HepG2 (cell line): ENCODE measurements at regions not wholly inside any gene's neighbourhood (a gene's known extent, or its start where the extent isn't known, plus 50 kb on each side); places are given as distances from the start of the nearest gene placed in this dataset.

ENCODE experiments used
- FIP1L1 ChIP-seq: fragments of 200-400 bp; formaldehyde crosslinking; IDR thresholded peaks from 2 replicates; pipeline ENCODE4 v1.6.1; 2018; ENCODE audit warnings: low read depth, mild to moderate bottlenecking, low read length, moderate library complexity, borderline replicate concordance; ENCODE audit not compliant: insufficient read depth
- FOSL2 ChIP-seq: sonication (generic); formaldehyde crosslinking; IDR thresholded peaks from 2 replicates; pipeline ENCODE4 v1.4.0; 2020; ENCODE audit warnings: missing genetic modification reagents
- FOXO4 ChIP-seq: sonication (generic); formaldehyde crosslinking; conservative IDR thresholded peaks from 2 replicates; pipeline ENCODE4 v1.8.1; 2023; ENCODE audit warnings: missing genetic modification reagents
- JUND ChIP-seq: sonication (generic); formaldehyde crosslinking; IDR thresholded peaks from 2 replicates; pipeline ENCODE4 v1.8.0; 2022; ENCODE audit warnings: mild to moderate bottlenecking, missing genetic modification reagents
- MAFK ChIP-seq, 2 experiments: IDR thresholded peaks in 1 of 2; conservative IDR thresholded peaks in 1 of 2; 2 replicates each; pipeline ENCODE4 v1.6.1; 2011; ENCODE audit warnings: improper control_type of control experiment in 2 of 2, low read length in 2 of 2
- THYN1 ChIP-seq: sonication (generic); formaldehyde crosslinking; IDR thresholded peaks from 2 replicates; pipeline ENCODE4 v1.8.1; 2023; ENCODE audit warnings: low read depth, mild to moderate bottlenecking, moderate library complexity, missing genetic modification reagents, borderline replicate concordance
- ZBTB20 ChIP-seq: sonication (generic); formaldehyde crosslinking; IDR thresholded peaks from 2 replicates; pipeline ENCODE4 v1.8.1; 2023; ENCODE audit warnings: missing genetic modification reagents, low read depth, mild to moderate bottlenecking, borderline replicate concordance
- ZBTB8A ChIP-seq: sonication (generic); formaldehyde crosslinking; IDR thresholded peaks from 2 replicates; pipeline ENCODE4 v1.4.0; 2020; ENCODE audit warnings: mild to moderate bottlenecking, low read depth, missing genetic modification reagents, borderline replicate concordance
- ZFP90 ChIP-seq: sonication (generic); formaldehyde crosslinking; IDR thresholded peaks from 2 replicates; pipeline ENCODE4 v1.8.0; 2022; ENCODE audit warnings: missing genetic modification reagents, mild to moderate bottlenecking, inconsistent platforms, borderline replicate concordance
- ZHX2 ChIP-seq, 2 experiments: sonication (generic) in 1 of 2; formaldehyde crosslinking in 1 of 2; IDR thresholded peaks; 2 replicates each; pipeline versions ENCODE4 v1.6.1 to v1.9.0; 2014 to 2022; ENCODE audit warnings: antibody characterized with exemption in 1 of 2, borderline replicate concordance in 1 of 2, inconsistent platforms in 1 of 2, low read depth in 1 of 2, missing genetic modification reagents in 1 of 2
- ZNF142 ChIP-seq: sonication (generic); formaldehyde crosslinking; IDR thresholded peaks from 2 replicates; pipeline ENCODE4 v1.4.0; 2020; ENCODE audit warnings: missing genetic modification reagents
- ZNF530 ChIP-seq: sonication (generic); formaldehyde crosslinking; IDR thresholded peaks from 2 replicates; pipeline ENCODE4 v1.5.0; 2020; ENCODE audit warnings: low read depth, mild to moderate bottlenecking, missing genetic modification reagents
- ZNF569 ChIP-seq: sonication (generic); formaldehyde crosslinking; IDR thresholded peaks from 2 replicates; pipeline ENCODE4 v1.5.0; 2020; ENCODE audit warnings: mild to moderate bottlenecking, missing genetic modification reagents, moderate library complexity, borderline replicate concordance
- ZNF878 ChIP-seq: sonication (generic); formaldehyde crosslinking; IDR thresholded peaks from 2 replicates; pipeline ENCODE4 v1.8.1; 2023; ENCODE audit warnings: mild to moderate bottlenecking, missing genetic modification reagents, moderate library complexity
- TF ChIP-seq, protein P1 (sequence below): sonication (generic); IDR thresholded peaks from 2 replicates; pipeline ENCODE4 v1.6.1; 2016; ENCODE audit warnings: low read depth, borderline replicate concordance

DNA sequence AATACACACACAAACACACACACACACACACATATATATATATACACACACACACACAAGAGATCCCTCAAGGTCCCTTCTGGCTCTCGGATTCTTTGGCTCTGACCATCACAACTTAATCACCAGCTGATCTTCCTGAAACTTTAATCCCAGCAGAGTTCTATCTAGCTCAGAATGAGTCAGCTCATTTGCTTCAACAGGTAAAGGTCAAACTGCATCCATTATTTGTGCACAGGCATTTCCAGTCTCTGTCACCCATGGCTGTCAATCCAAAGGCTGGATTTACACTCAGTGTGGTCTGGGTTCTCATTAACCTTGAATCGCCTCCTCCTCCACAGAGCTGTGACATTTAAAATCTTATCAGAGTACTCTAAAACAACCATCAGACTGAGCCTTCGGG lies 113.3 kb upstream of the TMPO start (continued):
- TF ChIP-seq FOXO4 (CRISPR knock-in tag) (no peak), ZNF530 (CRISPR knock-in tag) (no peak), ZBTB20 (CRISPR knock-in tag) (no peak), MAFK (conservative IDR thresholded peaks at IDR 0.05 in 1 of 2, IDR thresholded peaks at IDR 0.05 in 1 of 2; ENCODE audit: low read length in 2 of 2) (0 out of 4 replicates have a peak, but pooled peaks of 1 of the 2 experiments have one; percentile 14), ZNF569 (CRISPR knock-in tag) (no peak), FIP1L1 (no peak), ZBTB8A (no peak), ZNF142 (CRISPR knock-in tag) (no peak), ZHX2 (IDR thresholded peaks at IDR 0.05; ENCODE audit: low read depth) (no peak), ZHX2 (CRISPR knock-in tag; IDR thresholded peaks at IDR 0.05; ENCODE audit: borderline replicate concordance) (no peak), THYN1 (CRISPR knock-in tag) (no peak), ZFP90 (CRISPR knock-in tag) (no peak), FOSL2 (CRISPR knock-in tag) (peak; percentile 62), JUND (CRISPR knock-in tag) (no peak), ZNF878 (CRISPR knock-in tag) (no peak)
- TF ChIP-seq, protein P1, sequence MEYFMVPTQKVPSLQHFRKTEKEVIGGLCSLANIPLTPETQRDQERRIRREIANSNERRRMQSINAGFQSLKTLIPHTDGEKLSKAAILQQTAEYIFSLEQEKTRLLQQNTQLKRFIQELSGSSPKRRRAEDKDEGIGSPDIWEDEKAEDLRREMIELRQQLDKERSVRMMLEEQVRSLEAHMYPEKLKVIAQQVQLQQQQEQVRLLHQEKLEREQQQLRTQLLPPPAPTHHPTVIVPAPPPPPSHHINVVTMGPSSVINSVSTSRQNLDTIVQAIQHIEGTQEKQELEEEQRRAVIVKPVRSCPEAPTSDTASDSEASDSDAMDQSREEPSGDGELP: peak; percentile 30; the same call in 1 of the 2 replicates
